GM18907 (cell line): ENCODE measurements at regions not wholly inside any gene's neighbourhood (a gene's known extent, or its start where the extent isn't known, plus 50 kb on each side); places are given as distances from the start of the nearest gene placed in this dataset.
"Not testable (repeated sequence)": the region's sequence is repeated elsewhere in the genome, so short reads cannot be mapped to it uniquely, and the experiment has no call there.

ENCODE experiments used
- ATAC-seq: cut with Tn5 transposase; IDR thresholded peaks from one replicate; pipeline ENCODE4 v1.9.1; 2021; ENCODE audit warnings: mild to moderate bottlenecking, moderate library complexity; ENCODE audit not compliant: unreplicated experiment

DNA sequence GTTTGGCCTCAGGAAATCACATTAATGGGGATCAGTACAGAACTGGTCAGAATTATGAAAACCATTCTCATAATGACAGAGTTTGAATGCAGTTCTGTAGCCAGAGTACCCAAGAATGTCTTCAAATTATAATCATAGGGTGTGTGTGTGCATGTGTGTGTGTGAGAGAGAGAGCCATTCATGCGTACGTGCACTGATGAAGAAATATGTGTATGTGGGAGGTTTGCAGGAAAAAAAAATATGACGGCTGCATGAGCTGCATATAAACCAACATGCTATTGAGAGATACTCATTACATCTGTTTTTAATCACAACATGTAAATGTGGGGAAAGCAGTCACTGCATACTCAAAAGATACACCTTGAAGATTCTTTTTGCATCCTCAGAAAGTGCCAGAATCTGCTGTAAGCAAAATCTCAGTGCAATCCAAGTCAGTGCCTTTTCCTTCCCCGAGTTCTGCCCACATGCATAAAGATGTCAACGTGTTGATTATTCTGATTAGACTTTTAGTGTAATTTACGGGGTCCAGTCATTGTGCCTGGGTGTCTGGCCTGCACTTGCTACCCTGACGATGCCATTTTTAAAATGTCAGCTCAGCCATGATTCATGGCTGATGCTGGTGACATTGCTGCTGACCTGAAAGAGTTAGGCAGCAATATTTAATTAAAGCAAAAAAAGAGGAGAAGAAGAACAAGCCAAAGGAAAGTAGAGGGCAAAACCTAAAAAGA lies 378.7 kb upstream of the ZFHX3 start:
- ATAC-seq, result no peak

DNA sequence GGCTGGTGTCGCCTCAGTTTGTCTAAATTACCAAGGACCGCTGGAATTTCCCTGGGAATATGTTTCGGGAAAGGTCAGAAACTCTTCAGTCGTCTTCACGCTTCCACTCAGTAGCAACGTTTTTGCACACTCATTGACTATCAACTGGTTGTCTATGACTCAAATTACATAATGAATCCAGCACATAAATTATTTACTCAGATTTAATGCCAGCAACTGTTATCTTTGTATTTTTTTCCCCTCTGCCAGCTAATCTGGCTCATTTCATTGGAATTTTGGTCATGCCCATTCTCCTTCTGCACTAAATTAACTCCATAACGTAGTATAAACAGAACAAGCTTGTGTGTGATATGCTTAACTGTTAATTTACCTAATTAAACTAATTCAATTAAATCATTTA lies 372.7 kb upstream of the ZFHX3 start:
- no peak for ATAC-seq

DNA sequence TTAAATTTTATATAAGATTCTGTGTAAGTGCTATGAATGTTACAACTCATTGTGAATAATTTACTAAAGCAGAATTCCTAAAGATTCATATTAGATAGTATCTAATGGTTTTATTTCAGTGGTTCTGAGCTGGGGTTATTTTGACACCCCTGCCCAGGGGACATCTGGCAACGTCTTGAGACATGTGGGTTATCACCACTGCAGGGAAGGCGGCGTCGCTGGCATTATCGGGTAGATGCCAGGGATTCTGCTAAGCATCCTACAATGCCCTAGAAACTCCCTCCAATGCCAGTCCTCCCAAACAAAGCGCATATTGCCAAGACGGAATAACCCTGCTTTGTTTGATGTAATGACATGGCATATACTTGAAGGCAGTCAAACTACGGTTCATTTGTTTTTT lies 372.3 kb upstream of the ZFHX3 start:
- no peak for ATAC-seq

DNA sequence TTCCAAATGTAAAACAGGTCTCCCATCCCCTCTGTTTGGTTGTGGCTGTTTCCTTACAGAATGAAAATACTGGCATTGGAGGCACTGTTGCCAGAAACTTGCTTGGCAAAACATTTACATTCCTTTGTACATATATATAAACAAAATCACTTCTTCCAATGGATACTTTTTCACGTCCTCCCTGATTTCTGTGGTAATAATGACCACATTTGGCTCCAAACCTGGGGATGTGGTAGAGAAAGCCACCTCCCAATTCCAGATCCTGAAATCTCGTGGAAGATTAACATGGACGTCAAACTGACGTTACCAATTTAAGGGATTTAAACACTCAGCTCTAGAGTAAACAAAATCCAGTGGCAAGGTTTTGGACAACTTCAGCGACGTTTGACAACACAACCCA lies 370.8 kb upstream of the ZFHX3 start:
- ATAC-seq, result no peak

DNA sequence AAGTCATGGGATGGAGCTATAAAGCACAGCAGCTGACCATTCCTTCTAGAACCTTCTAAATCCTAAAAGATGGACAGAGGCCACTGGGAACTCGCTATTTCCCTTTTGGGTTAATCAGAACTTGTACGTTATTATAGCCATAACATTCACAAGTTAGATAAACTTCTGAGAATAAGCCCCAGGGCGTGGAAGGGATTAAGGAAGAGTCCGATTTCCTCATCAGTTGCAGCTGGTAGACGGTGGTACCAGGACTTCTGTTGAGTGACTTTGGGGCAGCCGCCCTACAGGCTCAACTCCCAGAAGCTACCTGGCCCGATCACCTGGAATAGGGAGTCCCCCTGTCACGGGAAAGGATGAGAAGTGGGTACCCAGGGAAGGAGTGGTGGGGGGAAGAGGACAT lies 370.1 kb upstream of the ZFHX3 start:
- ATAC-seq, result no peak

DNA sequence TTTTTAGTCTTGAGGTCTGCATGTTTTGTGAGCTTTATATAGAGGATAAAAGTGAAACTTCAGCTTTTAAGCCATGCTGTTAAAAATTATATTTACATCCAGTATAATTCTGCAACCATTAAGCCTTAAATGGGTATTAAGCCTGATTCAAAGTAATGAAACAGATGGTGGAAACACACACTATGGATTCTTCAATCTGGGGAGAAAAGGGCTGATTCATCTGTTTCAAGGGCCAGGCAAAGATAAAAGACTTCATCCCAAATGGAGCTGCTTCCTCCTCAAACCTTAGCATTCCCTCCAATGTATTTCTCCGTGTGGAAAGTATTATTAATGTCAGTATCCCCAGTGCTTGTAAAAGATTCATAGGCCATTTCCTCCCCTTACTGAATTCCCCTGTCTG lies 367.4 kb upstream of the ZFHX3 start:
- ATAC-seq, result no peak

DNA sequence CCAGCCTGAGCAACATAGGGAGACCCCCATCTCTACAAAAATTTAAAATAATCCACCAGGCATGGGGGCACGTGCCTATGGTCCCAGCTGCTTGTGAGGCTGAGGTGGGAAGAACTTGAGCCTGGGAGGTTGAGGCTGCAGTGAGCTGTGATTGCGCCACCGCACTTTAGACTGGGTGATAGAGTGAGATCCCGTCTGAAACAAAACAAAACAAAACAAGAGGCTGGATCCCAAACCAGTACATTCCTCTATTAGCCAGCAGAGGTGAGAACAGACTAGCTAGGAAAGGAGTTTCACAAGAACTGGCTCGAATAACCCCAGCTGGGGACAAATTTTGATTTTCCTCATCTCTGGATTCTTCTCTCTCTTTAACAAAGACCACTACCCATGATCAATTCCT lies 366.7 kb upstream of the ZFHX3 start:
- ATAC-seq, result no peak

DNA sequence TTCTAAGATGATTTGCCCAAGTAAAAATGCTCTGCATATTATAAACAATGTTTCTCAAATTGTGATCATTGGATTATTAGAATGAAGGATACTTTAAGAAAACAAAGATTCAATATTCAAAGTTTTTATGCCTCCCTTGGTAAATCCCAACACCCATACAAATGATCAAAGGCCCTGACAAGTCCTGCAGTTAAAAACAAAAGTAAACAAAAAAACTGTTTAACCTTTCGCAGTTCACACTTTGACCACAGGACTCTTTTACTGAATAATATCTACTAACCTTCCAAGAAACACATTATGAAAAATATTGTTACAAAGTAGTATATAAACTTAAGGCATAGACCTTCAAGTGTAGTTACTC lies 365.9 kb upstream of the ZFHX3 start:
- no peak for ATAC-seq

DNA sequence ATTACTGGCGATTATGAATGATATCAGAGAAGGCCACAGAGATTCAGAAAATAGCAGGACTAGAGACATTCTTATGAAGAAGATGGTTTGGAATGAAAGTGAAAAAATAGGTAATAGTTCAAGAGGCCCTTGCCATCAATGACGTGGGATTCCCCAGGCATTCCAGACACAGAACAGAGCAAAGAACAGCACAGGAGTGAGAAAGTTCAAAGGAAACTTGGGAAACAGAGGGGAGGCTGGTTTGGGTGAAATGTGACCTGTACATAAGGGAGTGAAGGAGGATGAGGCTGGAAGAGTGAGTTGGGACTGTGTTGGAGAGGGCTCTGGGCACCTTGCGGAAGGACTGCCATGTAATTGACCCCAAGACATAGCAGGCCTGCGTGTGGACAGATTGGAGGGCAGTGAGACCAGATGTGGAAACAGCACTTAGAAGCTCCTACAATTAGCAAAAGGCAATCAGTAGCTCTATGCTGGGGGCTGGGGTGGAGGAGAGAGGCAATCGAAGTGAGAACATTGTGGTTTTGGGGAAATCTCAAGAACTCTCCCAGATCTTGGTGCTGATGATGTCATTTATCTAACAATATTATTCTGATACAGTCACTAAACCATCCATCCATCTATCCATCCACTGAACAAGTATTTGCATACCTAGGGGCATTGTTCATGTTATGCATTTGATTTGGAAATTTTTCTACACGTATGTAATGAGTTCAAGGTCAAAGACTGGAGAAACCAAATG lies 365.3 kb upstream of the ZFHX3 start:
- no peak for ATAC-seq

DNA sequence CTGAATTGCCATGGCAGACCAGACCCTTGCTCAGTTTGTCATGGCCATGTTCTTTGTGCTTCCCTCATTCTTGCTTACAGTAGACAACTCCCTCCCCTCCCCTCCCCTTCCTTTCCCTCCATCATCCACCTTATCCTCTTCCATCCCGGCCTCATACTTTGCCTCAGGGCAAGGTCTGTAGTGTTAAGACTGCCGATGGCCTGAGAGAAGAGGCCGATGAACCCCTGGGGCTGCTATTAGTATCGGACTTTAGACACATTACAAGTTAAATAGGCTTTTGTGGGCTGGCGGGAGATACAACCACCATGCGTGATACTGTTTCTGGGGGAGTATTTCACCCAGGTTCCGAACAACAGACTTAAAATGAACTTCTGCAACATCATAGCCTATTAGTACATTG lies 364.5 kb upstream of the ZFHX3 start:
- ATAC-seq, result no peak

DNA sequence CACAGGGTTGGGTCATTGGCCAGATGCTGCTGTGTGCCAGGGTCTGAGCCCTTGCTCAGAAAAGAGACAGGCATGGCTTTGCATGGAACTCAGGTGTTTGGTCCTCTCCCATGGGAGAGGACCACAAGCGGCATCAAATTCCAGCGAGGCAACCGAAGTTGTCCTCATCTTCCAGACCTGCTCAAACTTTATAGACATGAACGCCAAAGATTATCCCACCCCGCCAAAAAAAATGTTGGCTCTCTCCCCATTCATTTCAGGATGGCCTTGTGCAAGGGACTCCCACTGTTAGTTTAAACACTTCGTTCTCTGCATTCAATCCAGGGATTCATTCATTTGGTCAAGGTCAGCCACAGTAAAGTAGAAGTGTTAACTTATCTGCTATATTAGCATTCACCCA lies 360.8 kb upstream of the ZFHX3 start:
- no peak for ATAC-seq

DNA sequence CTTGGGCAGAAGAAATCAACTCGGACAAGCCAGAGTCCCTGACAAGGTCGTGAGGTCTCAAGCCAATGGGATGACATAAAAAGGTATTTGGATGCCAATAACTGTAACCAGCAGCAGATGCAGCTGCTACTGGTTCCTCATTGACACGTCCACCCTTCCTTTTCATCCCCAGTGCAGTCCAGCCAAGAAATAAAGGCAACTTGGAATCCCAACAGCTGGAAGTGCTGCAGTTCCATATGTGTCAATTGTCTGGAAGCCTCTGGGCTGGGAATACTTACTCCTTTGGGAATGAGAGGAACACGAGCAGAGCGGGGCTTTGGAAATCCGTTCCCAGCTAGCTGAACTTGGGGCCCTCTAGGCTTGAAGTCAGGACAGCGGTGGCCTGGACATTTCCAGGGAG lies 360.4 kb upstream of the ZFHX3 start:
- no peak for ATAC-seq

DNA sequence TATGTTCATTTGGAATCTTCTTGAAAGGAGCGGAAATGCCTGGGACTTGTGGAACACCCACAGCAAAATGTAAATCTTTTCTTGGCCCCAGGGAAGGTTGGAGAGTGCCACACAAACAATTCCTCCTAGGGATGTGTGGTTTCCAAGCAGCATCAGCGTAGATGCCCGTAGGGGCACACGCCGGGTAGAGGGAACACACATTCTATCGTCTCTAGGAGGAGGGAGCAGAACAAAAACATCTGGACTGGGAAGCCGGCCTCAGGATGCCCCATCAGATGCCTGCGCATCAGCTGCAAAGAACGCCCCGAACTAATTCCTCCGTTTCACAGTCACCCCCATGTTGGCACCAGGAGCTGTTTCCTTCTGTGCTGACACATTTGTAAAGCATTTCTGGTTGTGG lies 357.9 kb upstream of the ZFHX3 start:
- no peak for ATAC-seq

DNA sequence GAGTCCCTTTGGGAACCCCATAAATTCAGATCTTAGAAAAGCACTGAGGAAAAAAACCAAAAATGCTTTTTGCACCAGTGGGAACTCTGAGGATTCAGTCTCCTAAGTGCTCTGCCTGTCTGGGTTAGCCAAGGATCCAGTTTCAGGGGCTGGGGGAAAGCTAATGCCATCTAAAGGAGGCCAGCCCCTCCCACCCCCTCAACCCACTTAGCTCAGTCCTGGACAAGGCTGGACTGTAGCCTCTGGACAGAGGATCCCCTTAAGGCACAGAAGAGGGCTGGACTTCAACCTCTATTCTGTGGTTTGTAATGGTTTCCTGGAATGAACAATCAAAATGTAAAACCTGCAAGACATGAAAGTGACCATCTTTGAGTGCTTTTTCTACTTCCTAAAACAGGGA lies 356.1 kb upstream of the ZFHX3 start:
- ATAC-seq, result no peak

DNA sequence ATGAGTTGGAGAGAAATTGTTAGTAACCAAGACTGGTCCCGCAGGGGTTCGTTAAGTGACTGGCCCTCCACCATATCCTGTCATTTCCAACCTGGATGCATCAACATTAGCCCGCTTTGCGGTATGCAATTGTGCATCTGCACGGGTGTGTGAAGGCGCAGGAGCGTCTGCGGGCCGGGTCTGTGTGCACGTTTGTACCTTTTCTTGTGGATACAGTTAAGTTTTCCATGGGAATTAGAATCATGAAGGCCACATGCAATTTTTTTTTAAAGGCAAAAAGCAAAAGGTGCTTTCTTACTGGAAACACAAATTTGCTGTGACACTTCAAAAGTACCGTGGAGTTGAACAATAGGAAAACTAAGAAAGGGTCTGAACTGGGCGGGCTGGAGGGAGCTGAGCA lies 355.4 kb upstream of the ZFHX3 start:
- no peak for ATAC-seq

DNA sequence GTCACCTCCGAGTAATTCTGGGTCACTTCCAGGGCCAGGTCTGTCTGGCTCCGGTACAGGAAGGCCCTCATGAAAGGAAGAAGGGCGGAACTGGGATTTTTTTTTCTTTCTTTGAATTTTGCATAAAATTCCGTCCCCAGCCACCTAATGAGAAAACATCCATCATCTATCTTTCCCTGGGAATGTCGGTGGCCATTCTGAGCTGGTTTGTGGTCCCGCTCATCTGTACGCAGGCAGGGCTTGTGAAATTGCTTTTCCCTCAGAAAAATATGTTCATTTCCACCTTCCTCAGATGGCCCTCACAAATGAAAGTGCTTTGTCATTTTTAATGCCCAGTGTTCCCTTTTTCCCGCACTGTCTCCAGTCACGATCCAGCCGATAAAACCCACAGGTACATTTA lies 353.0 kb upstream of the ZFHX3 start:
- no peak for ATAC-seq

DNA sequence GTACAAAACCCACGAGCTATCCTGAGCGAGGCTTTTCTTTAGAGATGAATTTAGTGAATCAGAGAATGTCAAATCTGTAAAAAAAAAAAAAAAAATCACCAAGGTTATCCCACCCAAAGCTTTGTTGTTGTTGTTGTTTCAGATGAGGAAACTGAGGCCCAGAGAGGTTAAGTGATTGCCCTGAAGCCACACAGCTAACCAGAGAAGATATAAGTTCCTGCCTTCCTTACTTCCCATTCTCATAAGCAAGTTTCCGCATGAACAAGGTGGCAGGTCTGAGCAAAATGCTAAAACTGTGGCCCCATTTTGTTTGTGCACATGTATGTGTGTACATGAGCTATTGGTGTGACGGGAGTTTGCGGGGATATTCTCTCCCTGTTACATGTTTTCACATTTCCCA lies 352.1 kb upstream of the ZFHX3 start:
- no peak for ATAC-seq

DNA sequence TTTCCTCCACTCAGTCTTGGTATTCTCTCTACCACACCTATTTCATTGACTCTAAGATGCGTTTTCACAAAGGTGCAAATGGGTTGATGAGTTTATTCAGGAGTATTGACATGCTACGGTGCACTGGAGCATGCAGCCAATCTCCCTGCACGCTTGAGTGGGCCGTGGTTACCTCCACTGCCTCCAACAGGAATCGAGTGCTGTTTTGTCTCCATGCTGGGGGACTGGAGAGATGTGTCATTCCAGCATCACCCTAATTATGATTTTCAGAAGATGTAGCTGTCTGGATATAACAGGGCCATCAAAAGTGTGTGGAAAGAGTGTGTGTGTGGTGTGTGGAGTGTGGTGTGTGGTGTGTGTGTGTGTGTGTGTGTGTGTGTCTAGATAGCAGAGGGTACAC lies 351.6 kb upstream of the ZFHX3 start:
- no peak for ATAC-seq

DNA sequence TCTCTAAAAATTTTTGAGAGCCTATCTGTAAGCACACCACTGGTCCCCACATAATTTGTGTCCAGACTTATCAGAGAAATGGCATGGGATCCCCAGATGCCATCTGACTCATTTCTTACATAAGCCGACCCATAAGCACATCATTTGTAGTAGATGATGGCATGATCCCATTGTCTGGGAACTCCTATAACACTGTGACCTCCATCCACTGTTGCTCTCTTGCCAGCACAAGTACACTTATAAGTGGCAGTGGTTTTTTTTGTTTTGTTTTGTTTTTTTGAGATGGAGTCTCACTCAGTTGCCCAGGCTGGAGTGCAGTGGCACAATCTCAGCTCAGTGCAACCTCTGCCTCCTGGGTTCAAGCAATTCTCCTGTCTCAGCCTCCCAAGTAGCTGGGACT lies 350.7 kb upstream of the ZFHX3 start:
- not testable (repeated sequence) for ATAC-seq

DNA sequence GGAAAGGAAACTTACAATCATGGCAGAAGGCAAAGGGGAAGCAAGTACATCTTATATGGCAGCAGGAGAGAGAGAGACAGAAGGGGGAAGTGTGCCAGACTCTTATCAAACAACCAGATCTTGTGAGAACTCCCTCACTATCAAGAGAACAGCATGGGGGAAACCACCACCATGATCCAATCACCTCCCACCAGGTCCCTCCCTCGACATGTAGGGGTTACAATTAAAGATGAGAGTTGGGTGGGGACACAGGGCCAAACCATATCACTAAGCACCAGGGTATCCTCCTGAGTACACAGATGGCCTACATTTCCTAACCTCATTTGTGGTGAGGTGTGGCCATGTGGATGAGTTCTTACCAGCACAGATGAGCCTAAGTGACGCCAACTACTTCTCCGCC lies 348.6 kb upstream of the ZFHX3 start:
- ATAC-seq, result no peak

DNA sequence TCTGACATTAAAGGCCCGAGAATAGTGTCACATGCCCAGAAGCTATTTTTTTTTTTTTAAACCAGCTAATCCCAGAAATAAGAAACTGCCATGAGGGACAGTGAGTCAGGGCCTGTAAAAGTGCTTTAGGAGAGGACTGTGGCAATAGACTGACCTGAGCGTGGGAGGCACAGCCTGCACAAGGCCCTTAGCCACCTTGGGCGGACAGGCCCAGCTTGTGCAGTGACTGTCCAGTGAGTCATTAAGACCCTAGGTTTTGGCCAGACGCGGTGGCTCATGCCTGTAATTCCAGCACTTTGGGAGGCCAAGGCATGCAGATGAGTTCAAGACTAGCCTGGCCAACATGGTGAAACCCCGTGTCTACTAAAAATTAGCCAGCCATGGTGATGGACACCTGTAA lies 343.0 kb upstream of the ZFHX3 start:
- ATAC-seq, result no peak

DNA sequence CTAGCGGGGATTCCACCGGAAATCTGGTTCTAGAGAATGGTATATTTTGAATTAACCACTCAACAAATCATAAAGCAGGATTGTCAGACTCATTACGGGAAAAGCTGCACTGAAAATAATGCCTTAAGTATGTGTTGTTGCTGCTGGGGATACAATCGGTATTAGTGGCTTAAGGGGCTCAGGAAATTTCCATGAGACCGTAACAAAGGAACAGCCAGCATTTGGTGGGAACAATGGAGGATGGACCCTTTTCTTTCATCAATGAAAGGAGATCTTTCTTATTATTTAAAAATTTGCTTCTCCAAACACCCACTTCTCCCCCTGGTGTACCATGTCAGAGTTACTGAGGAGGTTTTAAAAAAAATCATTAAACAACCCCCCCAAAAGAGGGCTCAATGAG lies 342.6 kb upstream of the ZFHX3 start:
- no peak for ATAC-seq

DNA sequence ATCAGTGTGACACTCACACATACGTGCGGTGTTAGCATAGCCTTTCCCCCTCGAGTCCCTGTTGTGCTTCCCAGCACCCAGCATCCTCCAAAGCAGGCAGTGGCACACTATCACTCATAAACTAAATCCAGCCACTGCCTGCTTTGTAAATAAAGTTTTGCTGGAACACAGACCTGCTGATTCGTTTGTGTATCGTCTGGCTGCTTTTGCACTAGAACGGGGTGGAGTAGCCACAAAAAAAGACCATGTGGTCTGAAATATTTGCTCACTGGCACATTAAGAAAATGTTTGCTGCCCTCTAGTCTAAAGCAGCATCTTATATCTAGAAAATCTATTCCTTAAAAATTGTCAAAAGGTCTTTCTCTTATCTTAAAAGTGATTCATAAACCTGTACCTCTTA lies 341.2 kb upstream of the ZFHX3 start:
- no peak for ATAC-seq
